ENCODE measurements at regions not wholly inside any gene's neighbourhood (a gene's known extent, or its start where the extent isn't known, plus 50 kb on each side); places are given as distances from the start of the nearest gene placed in this dataset.

GRCh38 chr10:4529266-4529665 is 296.7 kb upstream of the AKR1E2 start:
- DNase-seq (no peak), ATAC-seq (ENCODE audit: low read depth) (no peak)
- no peak for TF ChIP-seq EZH2 (IDR thresholded peaks at IDR 0.05; ENCODE audit: borderline replicate concordance, insufficient read depth, low read depth, low read length, poor library complexity, severe bottlenecking)
- TF ChIP-seq, protein P1, sequence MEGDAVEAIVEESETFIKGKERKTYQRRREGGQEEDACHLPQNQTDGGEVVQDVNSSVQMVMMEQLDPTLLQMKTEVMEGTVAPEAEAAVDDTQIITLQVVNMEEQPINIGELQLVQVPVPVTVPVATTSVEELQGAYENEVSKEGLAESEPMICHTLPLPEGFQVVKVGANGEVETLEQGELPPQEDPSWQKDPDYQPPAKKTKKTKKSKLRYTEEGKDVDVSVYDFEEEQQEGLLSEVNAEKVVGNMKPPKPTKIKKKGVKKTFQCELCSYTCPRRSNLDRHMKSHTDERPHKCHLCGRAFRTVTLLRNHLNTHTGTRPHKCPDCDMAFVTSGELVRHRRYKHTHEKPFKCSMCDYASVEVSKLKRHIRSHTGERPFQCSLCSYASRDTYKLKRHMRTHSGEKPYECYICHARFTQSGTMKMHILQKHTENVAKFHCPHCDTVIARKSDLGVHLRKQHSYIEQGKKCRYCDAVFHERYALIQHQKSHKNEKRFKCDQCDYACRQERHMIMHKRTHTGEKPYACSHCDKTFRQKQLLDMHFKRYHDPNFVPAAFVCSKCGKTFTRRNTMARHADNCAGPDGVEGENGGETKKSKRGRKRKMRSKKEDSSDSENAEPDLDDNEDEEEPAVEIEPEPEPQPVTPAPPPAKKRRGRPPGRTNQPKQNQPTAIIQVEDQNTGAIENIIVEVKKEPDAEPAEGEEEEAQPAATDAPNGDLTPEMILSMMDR (IDR thresholded peaks at IDR 0.05), result no peak
- H3K4me1 ChIP-seq (ENCODE audit: control insufficient read depth in 2 of 2, insufficient read depth in 2 of 2, low read length in 2 of 2), result no peaks in the 10 kb centered on the region
- H3K4me2 ChIP-seq (replicated peaks; ENCODE audit: low read depth, low read length, poor library complexity, severe bottlenecking), result no peak overlapping the region
- no peaks in the 10 kb centered on the region for H3K36me3 ChIP-seq (replicated peaks in 1 of 2; ENCODE audit: control extremely low read depth in 1 of 2, control insufficient read depth in 1 of 2, extremely low read depth in 1 of 2, insufficient read depth in 2 of 2, low read length in 1 of 2)
- Mint-ChIP-seq H3K27me3 (peaks cover 29% of the 10 kb centered on the region), H3K4me3 (no peak overlapping the region), H3K4me1 (no peaks in the 10 kb centered on the region), H3K27ac (no peak overlapping the region), H3K9me3 (ENCODE audit: insufficient read depth) (no peaks in the 10 kb centered on the region)
- ChIA-PET POLR2A (no interaction called here), CTCF (no interaction called here)
- no peak overlapping the region for H3K27ac ChIP-seq (ENCODE audit: low read length in 2 of 2)
- no peaks in the 10 kb centered on the region for H3K9me3 ChIP-seq (ENCODE audit: control extremely low read depth in 1 of 3, control insufficient read depth in 2 of 3, insufficient read depth in 1 of 3, low read length in 2 of 3)
- no peak overlapping the region for H3K4me3 ChIP-seq (ENCODE audit: control extremely low read depth in 1 of 5, extremely low read depth in 1 of 5, insufficient read depth in 1 of 5, low read depth in 2 of 5, low read length in 4 of 5)
- no peaks in the 10 kb centered on the region for H3K79me2 ChIP-seq (ENCODE audit: control insufficient read depth, insufficient read depth, low read length)
- no peak overlapping the region for H2AFZ ChIP-seq (ENCODE audit: insufficient read depth, low read depth, low read length, poor library complexity, severe bottlenecking)
- intact Hi-C loops (cut with micrococcal nuclease), result no loop called here
- H4K20me1 ChIP-seq (ENCODE audit: control insufficient read depth, insufficient read depth, low read length, poor library complexity, severe bottlenecking), result no peaks in the 10 kb centered on the region
- H3K27me3 ChIP-seq (replicated peaks in 1 of 4; ENCODE audit: control extremely low read depth in 1 of 4, control insufficient read depth in 3 of 4, insufficient read depth in 4 of 4, low read length in 3 of 4), result peaks cover 0 to 3% (median 0%) of the 10 kb centered on the region in 4 experiments
- no peak overlapping the region for H3K9ac ChIP-seq (ENCODE audit: low read length)

GRCh38 chr10:4527281-4527970 is 298.6 kb upstream of the AKR1E2 start:
- Histone ChIP-seq H3K36me3 (replicated peaks in 1 of 2; ENCODE audit: control extremely low read depth in 1 of 2, control insufficient read depth in 1 of 2, extremely low read depth in 1 of 2, insufficient read depth in 2 of 2, low read length in 1 of 2) (no peaks in the 10 kb centered on the region), H4K20me1 (ENCODE audit: control insufficient read depth, insufficient read depth, low read length, poor library complexity, severe bottlenecking) (no peaks in the 10 kb centered on the region), H3K9me3 (ENCODE audit: control extremely low read depth in 1 of 3, control insufficient read depth in 2 of 3, insufficient read depth in 1 of 3, low read length in 2 of 3) (no peaks in the 10 kb centered on the region), H3K27ac (ENCODE audit: low read length in 2 of 2) (no peak overlapping the region), H2AFZ (ENCODE audit: insufficient read depth, low read depth, low read length, poor library complexity, severe bottlenecking) (no peak overlapping the region), H3K27me3 (replicated peaks in 1 of 4; ENCODE audit: control extremely low read depth in 1 of 4, control insufficient read depth in 3 of 4, insufficient read depth in 4 of 4, low read length in 3 of 4) (peaks cover 0 to 4% (median 2%) of the 10 kb centered on the region in 4 experiments), H3K4me1 (ENCODE audit: control insufficient read depth in 2 of 2, insufficient read depth in 2 of 2, low read length in 2 of 2) (peaks cover 0 to 3% of the 10 kb centered on the region in 2 donors), H3K4me3 (ENCODE audit: control extremely low read depth in 1 of 5, extremely low read depth in 1 of 5, insufficient read depth in 1 of 5, low read depth in 2 of 5, low read length in 4 of 5) (no peak overlapping the region), H3K9ac (ENCODE audit: low read length) (no peak overlapping the region), H3K4me2 (replicated peaks; ENCODE audit: low read depth, low read length, poor library complexity, severe bottlenecking) (no peak overlapping the region), H3K79me2 (ENCODE audit: control insufficient read depth, insufficient read depth, low read length) (no peaks in the 10 kb centered on the region)
- DNase-seq (no peak), ATAC-seq (ENCODE audit: low read depth) (no peak)
- intact Hi-C loops (cut with micrococcal nuclease), result no loop called here
- no peak overlapping the region for H3K27ac Mint-ChIP-seq
- 88% methylated on average over 3 of the region's 7 CpGs for WGBS (ENCODE audit: insufficient coverage)
- TF ChIP-seq, protein P1 (IDR thresholded peaks at IDR 0.05), result no peak
- no peak for TF ChIP-seq EZH2 (IDR thresholded peaks at IDR 0.05; ENCODE audit: borderline replicate concordance, insufficient read depth, low read depth, low read length, poor library complexity, severe bottlenecking)
- ChIA-PET POLR2A (no interaction called here), CTCF (no interaction called here)
- H3K4me3 Mint-ChIP-seq, result no peak overlapping the region
- peaks cover 4% of the 10 kb centered on the region for H3K4me1 Mint-ChIP-seq
- no peaks in the 10 kb centered on the region for H3K9me3 Mint-ChIP-seq (ENCODE audit: insufficient read depth)
- peaks cover 28% of the 10 kb centered on the region for H3K27me3 Mint-ChIP-seq

All from B cell (primary cell).